Glomerular visceral epithelial cell (primary cell): ENCODE measurements at regions not wholly inside any gene's neighbourhood (a gene's known extent, or its start where the extent isn't known, plus 50 kb on each side); places are given as distances from the start of the nearest gene placed in this dataset.

Source experiments
- DNase-seq: peaks from one replicate; pipeline ENCODE4 v3.0.0-alpha.2; 2016; ENCODE audit errors: extremely low spot score

GRCh38 chr2:79453918-79454317, 58.9 kb upstream of the CTNNA2 start:
- no peak for DNase-seq

- DNase-seq: no peak
Measured at GRCh38 chr2:79452651-79453050, 60.2 kb upstream of the CTNNA2 start.

- no peak for DNase-seq
Measured at GRCh38 chr2:79447463-79447862, 65.4 kb upstream of the CTNNA2 start.

GRCh38 chr2:79446313-79446712, 66.5 kb upstream of the CTNNA2 start:
- DNase-seq: no peak

- DNase-seq: no peak
Measured at GRCh38 chr2:79437433-79438267, 75.2 kb upstream of the CTNNA2 start.

- no peak for DNase-seq
Measured at GRCh38 chr2:79434362-79434761, 78.5 kb upstream of the CTNNA2 start.

- no peak for DNase-seq
Measured at GRCh38 chr2:79432731-79433146, 80.1 kb upstream of the CTNNA2 start.

GRCh38 chr2:79428745-79429144, 84.1 kb upstream of the CTNNA2 start:
- DNase-seq: no peak

- DNase-seq: no peak
Measured at GRCh38 chr2:79414690-79415089, 98.2 kb upstream of the CTNNA2 start.

GRCh38 chr2:79394485-79394859, 118.4 kb upstream of the CTNNA2 start:
- DNase-seq: no peak

GRCh38 chr2:79393806-79394484, 118.9 kb upstream of the CTNNA2 start:
- DNase-seq: no peak

GRCh38 chr2:79393107-79393685, 119.7 kb upstream of the CTNNA2 start:
- no peak for DNase-seq

GRCh38 chr2:79389481-79389880, 123.4 kb upstream of the CTNNA2 start:
- DNase-seq: no peak

GRCh38 chr2:79388024-79388423, 124.8 kb upstream of the CTNNA2 start:
- DNase-seq: no peak

GRCh38 chr2:79387431-79387830, 125.4 kb upstream of the CTNNA2 start:
- DNase-seq: no peak

- DNase-seq: no peak
Measured at GRCh38 chr2:79383681-79384080, 129.2 kb upstream of the CTNNA2 start.

- DNase-seq: no peak
Measured at GRCh38 chr2:79375817-79376216, 137.0 kb upstream of the CTNNA2 start.

GRCh38 chr2:79373358-79374130, 139.3 kb upstream of the CTNNA2 start:
- no peak for DNase-seq

- no peak for DNase-seq
Measured at GRCh38 chr2:79370976-79371538, 141.8 kb upstream of the CTNNA2 start.

- DNase-seq: no peak
Measured at GRCh38 chr2:79369127-79369526, 143.7 kb upstream of the CTNNA2 start.

- DNase-seq: no peak
Measured at GRCh38 chr2:79368116-79368630, 144.7 kb upstream of the CTNNA2 start.

GRCh38 chr2:79359419-79359818, 153.4 kb upstream of the CTNNA2 start:
- DNase-seq: no peak
